SU-DHL-6 (cell line): ENCODE measurements at regions not wholly inside any gene's neighbourhood (a gene's known extent, or its start where the extent isn't known, plus 50 kb on each side); places are given as distances from the start of the nearest gene placed in this dataset.

ENCODE experiments used
- CTCF ChIP-seq: fragments of 200-600 bp; sonication (generic); IDR thresholded peaks from one replicate; pipeline ENCODE4 v1.5.1; 2017; ENCODE audit warnings: antibody characterized with exemption, mild to moderate bottlenecking, low read length, moderate library complexity; ENCODE audit not compliant: insufficient read depth, poor library complexity, severe bottlenecking
- EZH2phosphoT487 ChIP-seq: fragments of 200-600 bp; sonication (generic), shearing (Covaris generic); conservative IDR thresholded peaks from 2 replicates; pipeline ENCODE4 v1.6.1; 2018; ENCODE audit warnings: mild to moderate bottlenecking, antibody characterized with exemption, low read length, moderate library complexity, mixed read lengths

- TF ChIP-seq CTCF, result no peak
- TF ChIP-seq EZH2phosphoT487, result no peak
These were observed 231.8 kb upstream of the TBL1XR1 start for GRCh38 chr3:177429079-177429478.
